IPS-15b (cell line): ENCODE measurements at regions not wholly inside any gene's neighbourhood (a gene's known extent, or its start where the extent isn't known, plus 50 kb on each side); places are given as distances from the start of the nearest gene placed in this dataset.

Source experiments
- H3K27me3 ChIP-seq: one replicate; pipeline ENCODE4 v1.6.1; 2013; ENCODE audit warnings: low read length; ENCODE audit not compliant: control insufficient read depth, insufficient read depth
- H3K36me3 ChIP-seq: one replicate; pipeline ENCODE4 v1.6.1; 2013; ENCODE audit warnings: low read length; ENCODE audit not compliant: control insufficient read depth, insufficient read depth
- H3K4me1 ChIP-seq: one replicate; pipeline ENCODE4 v1.6.1; 2013; ENCODE audit warnings: mild to moderate bottlenecking, low read length; ENCODE audit not compliant: control insufficient read depth, insufficient read depth
- H3K4me3 ChIP-seq: one replicate; pipeline ENCODE4 v1.5.1; 2013; ENCODE audit warnings: low read depth, low read length
- H3K9ac ChIP-seq: one replicate; pipeline ENCODE4 v1.6.1; 2013; ENCODE audit warnings: low read depth, mild to moderate bottlenecking, low read length
- H3K9me3 ChIP-seq: one replicate; pipeline ENCODE4 v1.6.1; 2013; ENCODE audit warnings: mild to moderate bottlenecking, low read length; ENCODE audit not compliant: control insufficient read depth, insufficient read depth

- no peaks in the 10 kb centered on the region for H3K36me3 ChIP-seq
- no peaks in the 10 kb centered on the region for H3K4me1 ChIP-seq
- H3K9me3 ChIP-seq: no peaks in the 10 kb centered on the region
- H3K9ac ChIP-seq: no peak overlapping the region
- H3K27me3 ChIP-seq: no peaks in the 10 kb centered on the region
- H3K4me3 ChIP-seq: no peak overlapping the region
Observed at GRCh38 chr2:196535061-196535460, 104.5 kb upstream of the CCDC150 start.

- H3K27me3 ChIP-seq: no peaks in the 10 kb centered on the region
- H3K9me3 ChIP-seq: no peaks in the 10 kb centered on the region
- H3K36me3 ChIP-seq: no peaks in the 10 kb centered on the region
- no peak overlapping the region for H3K4me3 ChIP-seq
- H3K4me1 ChIP-seq: no peaks in the 10 kb centered on the region
- H3K9ac ChIP-seq: no peak overlapping the region
Observed at GRCh38 chr2:196535742-196536141, 103.8 kb upstream of the CCDC150 start.

GRCh38 chr2:196537311-196537710, 102.2 kb upstream of the CCDC150 start:
- Histone ChIP-seq H3K36me3 (no peaks in the 10 kb centered on the region), H3K4me1 (no peaks in the 10 kb centered on the region), H3K4me3 (no peak overlapping the region), H3K9me3 (no peaks in the 10 kb centered on the region), H3K27me3 (no peaks in the 10 kb centered on the region), H3K9ac (no peak overlapping the region)

- Histone ChIP-seq H3K9ac (no peak overlapping the region), H3K4me1 (no peaks in the 10 kb centered on the region), H3K9me3 (no peaks in the 10 kb centered on the region), H3K27me3 (no peaks in the 10 kb centered on the region), H3K4me3 (no peak overlapping the region), H3K36me3 (no peaks in the 10 kb centered on the region)
Observed at GRCh38 chr2:196538189-196538588, 101.3 kb upstream of the CCDC150 start.

GRCh38 chr2:196538646-196539045, 100.9 kb upstream of the CCDC150 start:
- Histone ChIP-seq H3K9me3 (no peaks in the 10 kb centered on the region), H3K4me3 (no peak overlapping the region), H3K27me3 (no peaks in the 10 kb centered on the region), H3K4me1 (no peaks in the 10 kb centered on the region), H3K36me3 (no peaks in the 10 kb centered on the region), H3K9ac (no peak overlapping the region)

- no peaks in the 10 kb centered on the region for H3K27me3 ChIP-seq
Observed at GRCh38 chr2:196544906-196545433, 94.5 kb upstream of the CCDC150 start.

GRCh38 chr2:196546151-196546919, 93.2 kb upstream of the CCDC150 start:
- H3K36me3 ChIP-seq: no peaks in the 10 kb centered on the region
- H3K27me3 ChIP-seq: no peaks in the 10 kb centered on the region
- no peak overlapping the region for H3K9ac ChIP-seq
- no peaks in the 10 kb centered on the region for H3K9me3 ChIP-seq
- peaks cover 7% of the 10 kb centered on the region for H3K4me1 ChIP-seq
- H3K4me3 ChIP-seq: no peak overlapping the region

More at GRCh38 chr2:196544906-196545433, 94.5 kb upstream of the CCDC150 start:
- H3K4me3 ChIP-seq: no peak overlapping the region
- H3K9ac ChIP-seq: no peak overlapping the region
- H3K9me3 ChIP-seq: no peaks in the 10 kb centered on the region
- H3K36me3 ChIP-seq: no peaks in the 10 kb centered on the region
- no peaks in the 10 kb centered on the region for H3K4me1 ChIP-seq

GRCh38 chr2:196549052-196549451, 90.5 kb upstream of the CCDC150 start:
- Histone ChIP-seq H3K27me3 (no peaks in the 10 kb centered on the region), H3K9me3 (no peaks in the 10 kb centered on the region), H3K36me3 (no peaks in the 10 kb centered on the region), H3K4me3 (no peak overlapping the region), H3K4me1 (peaks cover 7% of the 10 kb centered on the region), H3K9ac (no peak overlapping the region)

GRCh38 chr2:196551014-196551413, 88.5 kb upstream of the CCDC150 start:
- Histone ChIP-seq H3K36me3 (no peaks in the 10 kb centered on the region), H3K27me3 (no peaks in the 10 kb centered on the region), H3K4me3 (no peak overlapping the region), H3K9me3 (no peaks in the 10 kb centered on the region), H3K9ac (no peak overlapping the region), H3K4me1 (peaks cover 7% of the 10 kb centered on the region)

- no peaks in the 10 kb centered on the region for H3K27me3 ChIP-seq
- H3K36me3 ChIP-seq: no peaks in the 10 kb centered on the region
- no peak overlapping the region for H3K4me3 ChIP-seq
- H3K4me1 ChIP-seq: peaks cover 7% of the 10 kb centered on the region
- H3K9me3 ChIP-seq: no peaks in the 10 kb centered on the region
- H3K9ac ChIP-seq: no peak overlapping the region
Observed at GRCh38 chr2:196555161-196555560, 84.4 kb upstream of the CCDC150 start.

GRCh38 chr2:196555726-196556125, 83.8 kb upstream of the CCDC150 start:
- peaks cover 5% of the 10 kb centered on the region for H3K4me1 ChIP-seq
- H3K4me3 ChIP-seq: no peak overlapping the region
- H3K9me3 ChIP-seq: no peaks in the 10 kb centered on the region
- H3K36me3 ChIP-seq: no peaks in the 10 kb centered on the region
- no peak overlapping the region for H3K9ac ChIP-seq
- H3K27me3 ChIP-seq: no peaks in the 10 kb centered on the region

GRCh38 chr2:196558497-196558896, 81.0 kb upstream of the CCDC150 start:
- Histone ChIP-seq H3K9me3 (no peaks in the 10 kb centered on the region), H3K4me3 (no peak overlapping the region), H3K36me3 (no peaks in the 10 kb centered on the region), H3K9ac (no peak overlapping the region), H3K27me3 (no peaks in the 10 kb centered on the region), H3K4me1 (no peaks in the 10 kb centered on the region)
